ENCODE measurements at regions not wholly inside any gene's neighbourhood (a gene's known extent, or its start where the extent isn't known, plus 50 kb on each side); places are given as distances from the start of the nearest gene placed in this dataset.
"Not testable (repeated sequence)": the region's sequence is repeated elsewhere in the genome, so short reads cannot be mapped to it uniquely, and the experiment has no call there.

DNA sequence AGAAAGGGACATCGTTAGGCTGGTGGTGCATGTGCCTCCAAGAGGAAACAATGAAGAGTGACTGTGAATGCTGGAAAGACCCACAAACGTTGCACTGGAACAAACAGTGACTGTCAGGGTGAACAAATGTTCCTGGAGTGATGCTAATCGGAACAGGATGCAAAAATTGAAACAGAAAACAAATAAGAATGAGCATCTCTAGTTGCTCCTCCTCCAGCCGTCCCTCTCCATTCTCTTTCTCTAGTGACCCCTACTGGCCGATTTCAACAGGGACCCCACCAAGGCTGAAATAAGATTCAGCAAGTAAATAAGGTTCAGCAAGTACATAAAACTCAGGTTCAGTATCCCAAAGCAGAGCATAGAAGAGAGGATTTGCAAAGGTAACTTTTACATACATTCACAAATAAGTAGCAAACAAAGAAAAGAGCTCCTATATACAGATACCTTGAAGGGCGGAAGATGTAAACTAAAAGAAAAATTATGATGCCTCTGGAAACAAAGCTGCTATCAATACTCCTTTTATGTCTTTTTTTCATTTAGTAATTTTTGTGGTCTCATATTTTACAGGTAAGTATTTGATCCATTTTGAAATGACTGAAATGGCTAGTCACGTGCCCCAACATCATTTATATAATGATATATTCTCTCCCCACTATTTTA lies 836.1 kb upstream of the ADAMTS5 start:
- peak in 5 of 10 donors; percentile 11 to 66 (median 43) for DNase-seq
- intact Hi-C loops (cut with DNase I), result loop anchor here (10.0 kb wide), 1 partner anchor 98 kb away; no protein-coding TSS in a partner anchor

DNA sequence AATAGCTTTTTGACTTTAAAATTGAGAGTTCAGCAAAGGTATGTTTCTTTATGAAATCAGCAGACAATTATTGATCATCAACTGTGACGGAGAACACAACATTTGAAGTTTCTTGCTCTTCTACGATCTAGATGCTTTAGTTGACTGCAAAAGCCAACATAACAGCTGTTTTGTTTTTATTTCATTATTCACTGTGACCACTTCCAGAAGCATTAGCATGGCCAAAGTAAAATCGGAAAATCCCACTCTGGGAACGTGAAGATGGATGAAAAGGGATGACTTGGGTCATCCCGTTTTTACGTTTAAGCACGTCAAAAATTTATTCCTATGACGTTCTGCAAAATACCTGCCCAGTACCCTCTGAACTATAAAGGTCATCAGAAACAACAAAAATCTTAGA lies 833.0 kb upstream of the ADAMTS5 start:
- DNase-seq, result no peak
- intact Hi-C loops (cut with DNase I), result loop anchor here (10.0 kb wide), 1 partner anchor 95 kb away; no protein-coding TSS in a partner anchor

DNA sequence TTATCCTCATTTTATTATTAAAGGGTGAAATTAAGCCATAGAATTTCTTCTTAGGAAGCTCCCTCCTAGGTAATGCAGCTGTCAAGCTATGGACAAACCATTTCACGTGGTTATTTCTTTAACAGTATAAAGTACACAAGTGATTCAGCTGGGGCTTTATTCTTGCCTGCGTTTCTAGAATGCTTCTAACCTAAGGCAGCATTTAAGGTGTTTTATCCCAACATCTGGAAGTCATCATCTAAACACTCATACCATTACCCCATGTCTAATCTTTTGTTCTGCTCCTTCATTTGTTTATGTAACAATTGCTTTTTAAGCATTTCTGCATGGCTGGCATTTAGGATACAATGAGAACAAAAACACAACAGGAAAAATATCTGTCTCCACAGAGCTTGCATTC lies 829.2 kb upstream of the ADAMTS5 start:
- DNase-seq, result no peak
- intact Hi-C loops (cut with DNase I), result no loop called here

DNA sequence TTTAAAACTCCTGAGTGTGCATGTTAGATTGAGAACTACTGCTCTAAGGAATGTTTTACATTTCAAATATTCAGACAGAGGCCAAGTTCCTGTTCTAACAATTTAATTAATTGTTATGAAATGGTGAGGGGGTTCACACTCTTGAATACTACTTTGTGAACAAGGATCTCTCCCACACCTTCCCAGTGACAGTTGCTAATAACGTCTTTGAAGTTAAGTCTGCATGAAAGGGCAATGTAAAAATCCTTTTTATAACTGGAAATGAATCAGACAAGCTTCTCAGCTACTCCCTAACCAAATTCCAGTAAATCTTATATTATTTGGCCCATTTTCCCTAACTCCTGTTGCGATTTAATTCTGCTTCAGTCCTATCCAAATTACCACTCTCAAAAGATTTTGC lies 828.5 kb upstream of the ADAMTS5 start:
- no peak for DNase-seq
- intact Hi-C loops (cut with DNase I), result no loop called here

DNA sequence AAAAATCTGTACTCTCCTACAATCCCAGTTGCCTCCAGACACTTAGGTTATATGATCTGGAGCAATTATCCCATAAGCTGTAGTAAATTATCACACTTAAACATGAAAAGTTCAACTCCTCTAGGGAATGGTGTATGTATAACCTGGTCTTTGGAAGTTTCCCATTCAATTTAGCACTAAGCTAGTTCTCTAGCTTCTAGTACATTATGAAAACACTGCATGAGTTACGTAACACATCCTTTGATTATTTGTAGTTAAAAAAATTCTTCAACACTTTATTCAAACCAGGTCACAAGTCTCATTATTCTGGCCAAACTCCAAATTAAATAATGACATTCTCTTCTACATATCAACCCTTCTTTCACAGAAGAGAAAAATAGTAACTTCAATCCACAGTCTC lies 827.0 kb upstream of the ADAMTS5 start:
- DNase-seq, result no peak
- intact Hi-C loops (cut with DNase I), result no loop called here

DNA sequence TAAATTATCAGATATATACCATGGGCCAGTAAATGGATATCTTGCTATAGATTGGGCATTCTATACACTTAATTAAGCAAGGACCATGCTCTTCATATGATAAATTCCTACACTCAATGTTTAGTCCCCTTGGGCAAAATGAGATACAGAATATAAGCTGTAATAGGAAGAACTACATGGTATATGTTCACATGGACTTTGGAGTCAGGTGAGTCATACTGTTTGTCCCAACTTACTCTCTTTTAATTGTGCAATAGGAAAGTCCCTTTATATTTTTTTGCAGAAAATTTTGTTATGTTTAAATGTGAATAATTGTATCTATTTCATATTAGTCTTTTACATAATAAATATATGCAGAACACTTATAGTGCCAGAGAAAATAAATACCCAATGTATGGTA lies 820.2 kb upstream of the ADAMTS5 start:
- no peak for DNase-seq

DNA sequence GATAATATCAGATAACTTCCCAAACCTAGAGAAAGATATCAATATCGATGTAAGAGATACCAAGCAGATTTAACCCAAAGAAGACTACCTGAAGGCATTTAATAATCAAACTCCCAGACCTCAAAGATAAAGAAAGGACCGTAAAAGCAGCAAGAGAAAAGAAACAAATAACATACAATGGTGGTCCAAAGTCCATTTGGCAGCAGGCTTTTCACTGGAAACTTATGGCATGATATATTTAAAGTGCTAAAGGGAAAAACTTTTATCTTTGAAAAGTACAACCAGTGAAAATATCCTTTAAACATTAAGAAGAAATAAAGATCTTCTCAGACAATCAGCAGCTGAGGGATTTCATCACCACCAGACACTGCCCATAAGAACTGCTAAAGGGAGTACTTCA lies 812.7 kb upstream of the ADAMTS5 start:
- intact Hi-C loops (cut with DNase I), result no loop called here
- no peak for DNase-seq

More for the DNA sequence above, 820.2 kb upstream of the ADAMTS5 start:
- intact Hi-C loops (cut with DNase I), result no loop called here

DNA sequence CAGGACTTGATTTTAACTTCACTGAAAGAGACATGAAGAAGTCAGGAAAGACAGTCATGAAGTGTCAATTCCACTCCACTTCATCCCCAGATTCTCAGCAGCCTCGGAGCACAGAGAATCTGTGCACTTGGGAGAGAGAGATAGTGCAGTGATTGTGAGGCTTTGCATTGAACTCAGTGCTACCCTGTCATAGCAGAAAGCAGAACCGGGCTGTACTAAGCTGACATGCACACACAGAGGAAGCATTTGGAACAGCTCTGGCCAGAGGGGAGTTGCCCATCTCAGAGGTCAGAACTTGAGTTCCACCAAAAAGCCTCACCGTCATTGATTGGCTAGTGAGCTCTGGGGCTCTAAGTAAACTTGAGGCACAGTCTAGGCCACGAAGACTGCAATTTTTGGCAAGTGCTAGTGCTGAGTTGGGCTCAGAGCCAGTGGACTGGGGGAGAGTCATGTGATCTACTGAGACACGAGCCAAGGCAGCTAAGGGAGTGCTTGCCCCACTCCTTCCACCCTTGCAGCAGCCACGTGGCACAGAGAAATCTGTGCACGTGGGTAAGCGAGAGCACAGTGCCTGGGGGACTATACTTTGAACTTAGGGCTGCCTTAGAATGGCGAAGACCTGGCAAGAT lies 810.2 kb upstream of the ADAMTS5 start:
- no peak for DNase-seq
- intact Hi-C loops (cut with DNase I), result no loop called here

DNA sequence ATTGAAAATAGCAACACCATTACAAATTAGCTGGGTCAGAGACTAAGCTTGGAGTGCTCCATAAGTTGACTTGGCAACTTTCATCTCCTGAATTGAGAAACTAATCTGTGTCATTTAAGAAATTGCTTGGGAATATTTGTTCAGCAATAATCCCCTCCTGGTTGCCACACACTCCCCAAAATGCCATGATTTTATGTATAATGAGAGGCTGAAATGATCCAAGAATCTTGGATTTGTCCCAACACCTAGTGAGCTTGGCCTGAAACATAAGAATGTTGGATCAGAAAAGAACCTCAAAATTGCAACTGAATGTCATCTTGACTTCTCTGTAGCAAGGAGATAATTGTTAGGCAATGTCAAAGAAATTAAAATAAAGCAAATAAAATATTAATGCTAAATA lies 805.9 kb upstream of the ADAMTS5 start:
- intact Hi-C loops (cut with DNase I), result no loop called here
- no peak for DNase-seq

DNA sequence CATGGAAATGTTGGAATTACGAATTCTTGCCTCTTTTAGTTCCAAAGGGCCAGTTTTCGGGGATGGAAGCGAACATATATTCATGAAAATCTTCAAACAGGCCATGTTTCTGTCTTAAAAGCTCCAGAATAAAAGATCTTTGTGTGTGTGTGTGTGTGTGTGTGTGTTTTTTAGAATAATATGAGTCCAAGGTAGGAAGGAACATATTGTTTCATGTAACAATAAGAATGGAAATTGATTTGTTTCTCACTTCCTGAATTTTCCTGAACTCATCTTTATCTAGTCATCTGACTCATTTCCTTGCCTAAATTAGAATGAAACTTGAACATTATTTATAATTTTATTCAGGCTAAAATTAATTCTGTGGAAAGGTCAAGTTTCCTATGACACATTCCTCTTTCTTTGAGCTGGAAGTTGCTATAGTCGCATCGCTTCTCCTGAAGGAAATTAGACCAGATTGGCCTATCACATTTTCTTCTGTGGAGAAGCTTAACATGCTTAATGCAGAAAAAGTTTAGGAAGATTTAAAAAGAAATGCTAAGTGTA lies 805.1 kb upstream of the ADAMTS5 start:
- intact Hi-C loops (cut with DNase I), result no loop called here

DNA sequence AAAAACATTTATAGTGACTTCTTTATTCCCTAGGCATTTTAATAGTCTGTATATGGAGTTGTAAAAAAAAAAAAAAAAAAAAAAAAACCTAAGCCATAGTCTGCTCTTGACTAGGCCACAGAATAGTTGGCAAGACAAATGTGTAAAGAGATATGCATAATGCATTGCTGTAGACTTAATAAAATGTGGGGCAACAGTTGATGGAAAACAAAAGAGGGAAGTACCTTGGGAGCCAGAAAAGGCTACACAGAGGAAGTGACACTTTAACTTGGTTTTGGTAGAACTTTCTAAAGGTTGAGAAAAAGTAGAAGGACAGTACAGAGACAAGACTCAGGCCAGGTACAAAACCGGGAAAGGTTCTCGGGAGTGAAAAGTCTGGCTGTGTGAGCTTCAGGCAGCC lies 802.9 kb upstream of the ADAMTS5 start:
- DNase-seq, result no peak
- intact Hi-C loops (cut with DNase I), result no loop called here

More for the DNA sequence above, 805.1 kb upstream of the ADAMTS5 start:
- DNase-seq, result no peak

DNA sequence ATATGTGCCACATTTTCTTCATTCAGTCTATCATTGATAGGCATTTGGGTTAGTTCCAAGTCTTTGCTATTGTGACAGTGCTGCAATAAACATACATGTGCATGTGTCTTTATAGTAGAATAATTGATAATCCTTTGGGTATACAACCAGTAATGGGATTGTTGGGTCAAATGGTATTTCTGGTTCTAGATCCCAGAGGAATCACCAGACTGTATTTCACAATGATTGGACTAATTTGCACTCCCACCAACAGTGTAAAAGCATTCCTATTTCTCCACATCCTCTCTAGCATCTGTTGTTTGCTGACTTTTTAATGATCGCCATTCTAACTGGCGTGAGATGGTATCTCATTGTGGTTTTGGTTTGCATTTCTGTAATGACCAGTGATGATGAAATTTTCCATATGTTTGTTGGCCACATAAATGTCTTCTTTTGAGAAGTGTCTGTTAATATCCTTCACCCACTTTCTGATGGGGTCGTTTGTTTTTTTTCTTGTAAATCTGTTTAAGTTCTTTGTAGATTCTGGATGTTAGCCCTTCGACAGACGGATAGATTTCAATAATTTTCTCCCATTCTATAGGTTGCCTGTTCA lies 801.3 kb upstream of the ADAMTS5 start:
- intact Hi-C loops (cut with DNase I); DNase-seq: not testable (repeated sequence)

DNA sequence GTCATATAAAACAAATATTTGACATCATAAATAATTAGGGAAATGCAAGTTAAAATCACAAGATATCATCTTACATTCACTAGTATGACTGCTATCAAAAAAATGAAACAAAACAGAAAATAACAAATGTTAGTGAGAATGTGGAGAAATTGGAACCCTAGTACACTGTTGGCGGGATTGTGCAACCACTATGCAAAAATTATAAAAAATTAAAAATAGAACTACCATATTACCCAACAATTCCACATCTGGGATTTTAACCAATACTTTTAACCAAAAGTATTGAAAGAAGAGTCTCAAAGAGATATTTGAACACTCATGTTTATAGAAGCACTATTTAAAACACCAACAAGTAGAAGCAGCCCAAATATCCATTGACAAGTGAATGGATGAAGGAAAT lies 797.2 kb upstream of the ADAMTS5 start:
- DNase-seq, result no peak
- intact Hi-C loops (cut with DNase I), result no loop called here

DNA sequence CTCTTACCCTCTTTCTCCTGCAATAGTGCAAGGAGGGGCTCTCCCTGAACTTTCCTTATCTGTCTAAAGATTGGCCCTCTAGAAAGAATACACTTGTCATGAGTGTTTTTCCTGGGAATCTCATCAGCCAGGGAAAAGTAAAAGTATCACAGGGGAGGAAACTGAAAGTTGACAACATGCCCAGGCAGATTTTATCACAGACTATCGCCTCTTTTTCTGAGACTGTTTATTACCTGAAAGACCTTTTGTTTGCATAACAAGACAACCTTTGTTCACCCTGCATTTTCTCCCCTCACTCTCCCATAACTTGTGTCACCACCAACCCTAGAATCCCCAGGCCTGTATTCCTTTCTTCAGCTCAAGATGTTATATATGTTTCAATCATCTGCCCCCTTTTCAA lies 794.7 kb upstream of the ADAMTS5 start:
- DNase-seq, result no peak
- intact Hi-C loops (cut with DNase I), result no loop called here

DNA sequence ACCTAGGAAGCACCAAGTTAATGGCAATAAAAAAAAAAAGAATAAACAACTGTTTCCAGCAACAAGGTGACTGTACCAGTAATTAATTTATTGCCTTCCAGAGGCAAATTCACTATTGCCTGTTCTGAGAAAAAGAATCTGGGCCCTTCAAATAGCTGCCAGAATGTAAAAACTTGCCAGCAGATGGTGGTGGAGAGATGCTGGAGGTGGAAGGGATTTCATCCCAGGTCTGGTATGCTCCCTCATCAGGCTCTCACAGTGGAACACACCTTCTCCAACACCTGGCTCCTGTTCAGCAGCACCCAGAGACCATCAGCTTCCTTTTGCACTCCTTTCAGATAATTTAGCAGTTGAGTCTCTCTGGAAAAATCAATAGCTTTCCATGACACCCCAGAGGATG lies 792.9 kb upstream of the ADAMTS5 start:
- no peak for DNase-seq
- intact Hi-C loops (cut with DNase I), result no loop called here

DNA sequence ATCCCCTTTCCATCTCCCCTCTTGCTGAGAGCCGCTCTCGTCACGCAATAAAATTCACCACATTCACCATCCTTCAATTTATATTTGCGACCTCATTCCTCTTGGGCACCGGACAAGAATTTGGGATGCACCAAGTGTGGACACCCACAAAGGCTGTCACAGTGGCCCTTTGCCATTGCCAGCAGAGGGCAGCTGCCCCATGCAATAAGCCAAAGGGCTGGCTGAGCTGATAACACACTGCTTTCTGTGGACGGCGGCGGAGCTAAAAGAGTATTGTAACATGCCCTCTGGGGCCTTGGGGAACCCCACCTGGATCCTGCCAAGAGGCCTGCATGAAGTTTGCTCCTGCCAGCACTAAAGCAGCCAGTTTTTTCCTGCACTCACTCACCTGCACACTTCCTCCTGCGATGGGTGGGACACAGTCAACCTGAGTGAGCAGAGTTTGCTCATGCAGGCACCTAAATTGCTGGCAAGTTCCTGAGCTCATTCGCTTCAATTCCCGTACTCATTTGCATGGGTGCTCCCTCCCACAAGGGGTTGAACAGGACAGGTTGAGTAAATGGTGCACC lies 792.3 kb upstream of the ADAMTS5 start:
- intact Hi-C loops (cut with DNase I), result no loop called here
- peak in 5 of 10 donors; percentile 9 to 75 (median 68) for DNase-seq

DNA sequence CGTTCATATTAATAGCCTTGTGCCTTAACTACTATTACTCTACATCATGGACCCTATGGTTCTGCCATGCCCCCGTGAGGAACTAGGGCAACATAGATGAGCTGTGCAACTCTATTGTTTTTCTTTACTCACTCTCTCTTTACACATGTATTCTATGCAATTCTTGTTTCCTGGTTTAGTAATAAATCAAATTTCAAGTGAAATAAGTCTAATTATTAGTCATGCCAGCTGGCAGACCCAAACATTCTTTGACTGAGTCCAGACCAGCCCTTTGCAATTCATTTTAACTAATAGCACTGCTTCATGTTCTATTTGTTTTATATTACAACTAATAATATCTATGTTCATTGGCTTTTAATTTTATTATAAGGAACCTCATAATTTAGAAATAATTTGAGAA lies 789.3 kb upstream of the ADAMTS5 start:
- no peak for DNase-seq
- intact Hi-C loops (cut with DNase I), result no loop called here

DNA sequence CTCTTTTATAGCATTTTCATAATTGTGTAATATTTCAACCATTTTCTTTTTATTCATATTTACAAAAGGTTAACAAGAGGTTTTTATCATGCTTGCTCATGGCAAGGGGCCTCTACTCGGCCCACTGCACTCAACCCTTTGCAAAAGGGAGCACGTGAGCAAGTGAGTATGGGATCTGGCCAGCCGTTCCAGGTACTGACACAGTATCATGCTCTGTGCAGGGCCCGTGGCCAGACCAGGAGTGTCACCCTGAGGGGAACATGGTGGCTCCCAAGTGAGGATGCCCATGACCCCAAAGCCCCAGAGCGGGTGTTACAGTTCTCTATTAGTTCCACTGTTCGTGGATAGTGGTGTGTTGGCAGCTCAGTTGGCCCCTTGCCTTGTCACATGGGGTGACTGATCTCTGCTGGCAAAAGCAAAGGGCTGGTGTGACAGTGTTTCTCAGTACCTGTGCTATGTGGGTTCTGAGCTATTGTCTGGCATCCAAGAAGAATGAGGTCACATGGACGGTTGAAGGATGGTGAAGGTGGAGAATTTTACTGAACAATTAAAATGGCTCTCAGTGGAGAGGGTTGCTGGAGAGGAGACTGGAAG lies 777.2 kb upstream of the ADAMTS5 start:
- DNase-seq, result peak in 2 of 10 donors; percentile 71 to 82
- intact Hi-C loops (cut with DNase I), result no loop called here

DNA sequence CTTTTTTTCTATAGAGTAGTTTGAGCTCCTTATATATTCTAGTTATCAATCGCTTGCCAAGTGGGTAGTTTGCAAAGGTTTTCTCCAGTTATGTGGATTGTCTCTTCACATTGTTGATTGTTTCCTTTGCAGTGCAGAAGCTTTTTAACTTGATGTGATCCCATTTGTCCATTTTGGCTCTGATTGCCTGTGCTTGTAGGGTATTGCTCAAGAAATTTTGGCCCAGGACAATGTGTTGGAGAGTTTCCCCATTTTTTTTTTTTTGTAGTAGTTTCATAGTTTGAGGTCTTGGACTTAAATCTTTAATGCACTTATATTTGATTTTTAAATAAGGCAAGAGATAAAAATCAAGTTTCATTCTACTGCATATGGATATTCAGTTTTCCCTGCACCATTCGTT lies 774.8 kb upstream of the ADAMTS5 start:
- DNase-seq, result no peak
- intact Hi-C loops (cut with DNase I), result no loop called here

DNA sequence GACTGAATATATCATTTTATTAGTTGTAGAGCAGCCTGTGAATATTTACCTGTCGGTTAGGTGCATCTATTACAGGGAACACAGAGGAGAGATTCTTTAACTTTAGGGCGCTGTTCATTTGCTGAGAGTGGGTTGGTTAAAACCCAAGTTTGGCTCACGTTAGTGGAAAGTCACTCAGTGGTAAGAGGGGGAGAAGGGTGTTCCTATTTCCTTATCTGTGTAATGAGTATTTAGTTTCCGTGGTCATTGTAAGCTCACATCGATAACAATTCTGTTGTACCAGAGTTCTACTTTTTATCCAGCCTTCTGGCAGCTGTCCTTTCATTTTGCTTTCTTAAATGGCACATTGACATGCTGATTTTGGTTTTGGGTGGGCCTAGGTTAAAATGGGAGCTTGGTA lies 773.2 kb upstream of the ADAMTS5 start:
- intact Hi-C loops (cut with DNase I), result no loop called here
- DNase-seq, result no peak

DNA sequence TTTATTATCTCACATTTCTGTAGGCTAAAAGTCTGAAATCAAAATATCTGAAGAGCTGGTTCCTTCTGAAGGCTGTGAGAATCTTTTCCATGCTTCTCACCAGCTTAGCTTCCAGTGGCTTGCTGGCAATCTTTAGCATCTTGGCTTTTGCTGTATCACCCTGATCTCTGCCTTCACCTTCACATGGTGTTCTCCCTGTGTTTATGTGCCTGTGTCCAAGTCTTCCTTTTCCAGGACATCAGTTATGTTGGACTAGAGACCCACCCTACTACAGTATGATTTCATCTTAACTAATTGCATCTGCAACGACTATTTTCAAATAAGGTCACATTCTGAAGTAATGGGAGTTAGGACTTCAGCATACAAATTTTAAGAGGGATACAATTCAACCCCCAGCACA lies 772.3 kb upstream of the ADAMTS5 start:
- intact Hi-C loops (cut with DNase I), result no loop called here

More for the DNA sequence above, 772.3 kb upstream of the ADAMTS5 start:
- DNase-seq, result no peak

Measured in posterior cingulate gyrus (tissue), 11 donors.